Mesothelial cell of epicardium (in vitro differentiated cells): ENCODE measurements at regions not wholly inside any gene's neighbourhood (a gene's known extent, or its start where the extent isn't known, plus 50 kb on each side); places are given as distances from the start of the nearest gene placed in this dataset.

Source experiments
- DNase-seq, 2 experiments: peaks; one replicate each; pipeline ENCODE4 v3.0.0; 2021; ENCODE audit warnings: low spot score in 2 of 2; ENCODE audit not compliant: unreplicated experiment in 2 of 2
- H3K27ac Mint-ChIP-seq: 2 replicates; pipeline ENCODE4 v1.8.0; 2021; ENCODE audit warnings: mixed read lengths
- H3K27me3 Mint-ChIP-seq: 2 replicates; pipeline ENCODE4 v1.8.0; 2021; ENCODE audit warnings: low read depth, mixed read lengths
- H3K36me3 Mint-ChIP-seq: 2 replicates; pipeline ENCODE4 v1.8.0; 2021; ENCODE audit warnings: mixed read lengths
- H3K4me1 Mint-ChIP-seq: 2 replicates; pipeline ENCODE4 v1.8.0; 2021; ENCODE audit warnings: mixed read lengths
- H3K4me3 Mint-ChIP-seq: 2 replicates; pipeline ENCODE4 v1.8.0; 2021; ENCODE audit warnings: mild to moderate bottlenecking, moderate library complexity, mixed read lengths
- H3K9me3 Mint-ChIP-seq: 2 replicates; pipeline ENCODE4 v1.8.0; 2021; ENCODE audit warnings: mixed read lengths
- TF ChIP-seq, protein P1 (sequence below): fragments of 200-600 bp; sonication (generic); IDR thresholded peaks from one replicate; pipeline ENCODE4 v1.5.0; 2021; ENCODE audit warnings: antibody characterized with exemption; ENCODE audit not compliant: unreplicated experiment

DNA sequence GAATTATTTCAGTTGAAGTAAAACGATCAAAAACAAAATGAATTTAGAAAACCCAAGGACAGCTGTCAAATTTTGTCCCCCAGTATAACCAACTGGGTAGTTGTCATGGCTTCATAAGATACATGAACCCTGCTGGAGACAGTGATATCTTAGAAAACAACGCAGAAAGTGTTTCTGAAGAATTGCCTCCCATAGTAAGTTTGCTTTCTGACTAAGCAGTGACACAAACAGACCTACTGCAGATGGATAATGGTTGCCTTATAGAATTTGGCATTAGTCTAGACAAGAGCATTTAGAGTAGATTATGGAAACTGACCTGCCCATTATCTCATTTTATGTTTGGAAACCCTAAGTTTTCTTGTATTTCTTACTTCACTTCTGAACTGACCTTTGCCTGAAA lies 187.7 kb upstream of the KCNN2 start:
- Mint-ChIP-seq H3K4me1 (peaks cover 42% of the 10 kb centered on the region), H3K36me3 (peaks cover 13% of the 10 kb centered on the region), H3K27me3 (no peaks in the 10 kb centered on the region), H3K9me3 (peaks cover 13% of the 10 kb centered on the region), H3K27ac (peak overlapping the region; percentile 71), H3K4me3 (no peak overlapping the region)
- DNase-seq = no peak
- TF ChIP-seq, protein P1, sequence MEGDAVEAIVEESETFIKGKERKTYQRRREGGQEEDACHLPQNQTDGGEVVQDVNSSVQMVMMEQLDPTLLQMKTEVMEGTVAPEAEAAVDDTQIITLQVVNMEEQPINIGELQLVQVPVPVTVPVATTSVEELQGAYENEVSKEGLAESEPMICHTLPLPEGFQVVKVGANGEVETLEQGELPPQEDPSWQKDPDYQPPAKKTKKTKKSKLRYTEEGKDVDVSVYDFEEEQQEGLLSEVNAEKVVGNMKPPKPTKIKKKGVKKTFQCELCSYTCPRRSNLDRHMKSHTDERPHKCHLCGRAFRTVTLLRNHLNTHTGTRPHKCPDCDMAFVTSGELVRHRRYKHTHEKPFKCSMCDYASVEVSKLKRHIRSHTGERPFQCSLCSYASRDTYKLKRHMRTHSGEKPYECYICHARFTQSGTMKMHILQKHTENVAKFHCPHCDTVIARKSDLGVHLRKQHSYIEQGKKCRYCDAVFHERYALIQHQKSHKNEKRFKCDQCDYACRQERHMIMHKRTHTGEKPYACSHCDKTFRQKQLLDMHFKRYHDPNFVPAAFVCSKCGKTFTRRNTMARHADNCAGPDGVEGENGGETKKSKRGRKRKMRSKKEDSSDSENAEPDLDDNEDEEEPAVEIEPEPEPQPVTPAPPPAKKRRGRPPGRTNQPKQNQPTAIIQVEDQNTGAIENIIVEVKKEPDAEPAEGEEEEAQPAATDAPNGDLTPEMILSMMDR = no peak

DNA sequence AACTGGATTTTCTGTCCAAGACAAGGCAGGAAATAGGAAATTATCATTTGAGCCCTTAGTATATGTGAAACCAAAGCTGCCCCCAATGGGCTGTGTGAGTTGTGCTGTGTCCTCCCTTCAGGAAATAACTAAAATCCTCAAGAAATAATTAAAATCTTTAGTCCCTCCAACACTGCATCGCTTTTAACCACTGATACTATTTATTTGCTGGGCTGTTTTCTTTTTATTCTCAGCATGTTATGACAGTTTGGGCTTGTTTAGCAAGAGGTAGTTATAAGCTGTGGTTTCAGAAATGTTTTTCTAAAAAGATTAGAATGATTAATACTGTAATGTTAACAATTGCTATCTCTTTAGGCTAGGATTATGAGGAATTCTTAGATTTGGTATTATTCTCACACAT lies 187.0 kb upstream of the KCNN2 start:
- H3K36me3 Mint-ChIP-seq = peaks cover 13% of the 10 kb centered on the region
- H3K4me3 Mint-ChIP-seq = no peak overlapping the region
- no peak for DNase-seq
- TF ChIP-seq, protein P1 = no peak
- no peaks in the 10 kb centered on the region for H3K27me3 Mint-ChIP-seq
- H3K4me1 Mint-ChIP-seq = peaks cover 47% of the 10 kb centered on the region
- H3K9me3 Mint-ChIP-seq = peaks cover 12% of the 10 kb centered on the region
- peak overlapping the region; percentile 72 for H3K27ac Mint-ChIP-seq

DNA sequence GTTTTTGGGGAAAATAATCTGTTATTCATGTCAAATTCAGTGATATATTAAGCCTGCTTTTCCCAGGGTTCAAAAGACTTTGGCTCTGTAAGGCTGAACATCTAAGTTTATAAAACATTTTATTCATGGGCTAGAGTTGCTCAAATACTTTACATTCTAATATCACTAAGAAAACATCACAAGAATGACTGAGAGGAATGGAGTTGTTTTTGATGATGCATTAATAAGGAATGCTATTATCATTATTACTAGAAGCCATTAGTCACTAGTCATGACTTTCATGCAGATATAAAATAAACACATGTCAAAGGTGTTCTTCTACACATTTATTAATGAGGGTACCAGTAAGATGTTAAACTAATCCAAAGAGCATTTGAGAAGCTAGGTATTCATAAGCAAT lies 185.5 kb upstream of the KCNN2 start:
- H3K4me3 Mint-ChIP-seq = no peak overlapping the region
- TF ChIP-seq, protein P1 = no peak
- peaks cover 18% of the 10 kb centered on the region for H3K36me3 Mint-ChIP-seq
- peaks cover 20% of the 10 kb centered on the region for H3K9me3 Mint-ChIP-seq
- peak overlapping the region; percentile 74 for H3K27ac Mint-ChIP-seq
- peaks cover 47% of the 10 kb centered on the region for H3K4me1 Mint-ChIP-seq
- DNase-seq = no peak
- no peaks in the 10 kb centered on the region for H3K27me3 Mint-ChIP-seq

DNA sequence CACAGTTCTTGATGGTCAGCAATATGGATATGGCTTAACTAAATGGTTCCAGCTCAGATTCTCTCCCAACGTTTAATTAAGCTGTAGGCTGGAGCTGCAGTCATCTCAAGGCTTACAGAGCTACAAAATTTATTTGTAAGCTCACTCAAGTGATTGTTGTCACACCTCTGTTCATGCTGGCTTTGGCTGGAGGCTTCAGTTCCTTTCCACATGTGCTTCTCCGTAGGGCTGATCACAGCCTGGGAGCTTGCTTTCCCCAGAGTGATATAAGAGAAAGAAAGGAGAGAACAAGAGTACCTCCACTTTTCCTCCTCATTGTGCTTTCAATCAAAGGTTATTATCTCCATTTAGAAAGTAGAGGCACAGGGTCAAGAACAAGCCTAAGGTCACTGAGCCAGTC lies 182.7 kb upstream of the KCNN2 start:
- no peak for DNase-seq
- TF ChIP-seq, protein P1 = no peak
- no peaks in the 10 kb centered on the region for H3K27me3 Mint-ChIP-seq
- no peak overlapping the region for H3K4me3 Mint-ChIP-seq
- peaks cover 14% of the 10 kb centered on the region for H3K36me3 Mint-ChIP-seq
- H3K9me3 Mint-ChIP-seq = peaks cover 22% of the 10 kb centered on the region
- no peak overlapping the region for H3K27ac Mint-ChIP-seq
- peaks cover 47% of the 10 kb centered on the region for H3K4me1 Mint-ChIP-seq

DNA sequence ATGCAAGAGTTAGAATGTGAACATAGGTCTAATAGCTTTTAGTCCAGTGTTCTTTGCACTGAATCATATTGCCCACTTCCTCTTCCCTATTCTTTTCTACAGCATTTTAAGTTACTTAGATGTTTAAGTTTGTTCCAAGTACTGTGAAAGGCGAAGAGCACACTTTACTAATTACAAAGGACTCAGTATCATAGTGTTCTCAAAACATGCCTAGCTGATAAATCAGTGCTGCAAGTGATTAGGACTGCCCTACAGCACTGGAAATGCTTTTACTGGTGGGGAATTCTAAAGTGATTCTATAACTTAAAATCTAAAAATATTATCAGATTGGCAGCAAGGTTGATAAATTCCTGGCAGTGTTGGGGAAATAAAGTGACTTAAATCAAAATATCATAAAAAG lies 177.9 kb upstream of the KCNN2 start:
- DNase-seq = no peak
- peaks cover 14% of the 10 kb centered on the region for H3K36me3 Mint-ChIP-seq
- H3K27ac Mint-ChIP-seq = peak overlapping the region; percentile 86
- peaks cover 22% of the 10 kb centered on the region for H3K9me3 Mint-ChIP-seq
- no peaks in the 10 kb centered on the region for H3K27me3 Mint-ChIP-seq
- TF ChIP-seq, protein P1 = no peak
- H3K4me3 Mint-ChIP-seq = no peak overlapping the region
- peaks cover 33% of the 10 kb centered on the region for H3K4me1 Mint-ChIP-seq

DNA sequence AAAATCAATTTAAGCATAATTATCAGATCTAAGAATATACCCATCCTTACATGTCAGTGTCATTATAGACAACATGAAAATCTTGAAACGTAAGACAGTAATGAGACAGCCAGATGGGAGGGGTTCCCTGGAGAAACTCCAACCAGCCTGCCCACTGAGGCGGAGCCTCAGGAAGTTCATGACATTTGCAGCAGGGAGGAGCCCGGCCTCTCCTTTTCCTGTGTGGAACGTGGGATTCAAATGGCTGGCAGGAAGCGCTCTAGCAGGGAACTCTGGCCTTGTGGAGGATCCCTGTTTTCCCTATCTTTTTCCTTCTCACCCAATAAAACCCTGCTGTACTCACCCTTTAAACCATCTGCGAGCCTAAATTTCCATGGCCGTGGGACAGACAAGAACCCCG lies 176.6 kb upstream of the KCNN2 start:
- H3K36me3 Mint-ChIP-seq = peaks cover 14% of the 10 kb centered on the region
- TF ChIP-seq, protein P1 = no peak
- peak overlapping the region; percentile 51 for H3K4me3 Mint-ChIP-seq
- H3K27ac Mint-ChIP-seq = peak overlapping the region; percentile 95
- H3K9me3 Mint-ChIP-seq = peaks cover 22% of the 10 kb centered on the region
- peaks cover 26% of the 10 kb centered on the region for H3K4me1 Mint-ChIP-seq
- peak in 1 of 2 experiments; percentile 39 for DNase-seq
- H3K27me3 Mint-ChIP-seq = no peaks in the 10 kb centered on the region
